ENCODE measurements at regions not wholly inside any gene's neighbourhood (a gene's known extent, or its start where the extent isn't known, plus 50 kb on each side); places are given as distances from the start of the nearest gene placed in this dataset.

- no peak overlapping the region for H3K4me3 Mint-ChIP-seq
- no peak overlapping the region for H3K27ac Mint-ChIP-seq (ENCODE audit: low read depth)
- ATAC-seq (replicated peaks; ENCODE audit: extremely low read depth, poor library complexity, severe bottlenecking) (no peak), DNase-seq (ENCODE audit: low spot score in 2 of 2) (no peak)
- peaks cover 33% of the 10 kb centered on the region for H3K27me3 Mint-ChIP-seq
- H3K9me3 Mint-ChIP-seq, result peaks cover 14% of the 10 kb centered on the region
- H3K4me1 Mint-ChIP-seq, result no peaks in the 10 kb centered on the region
- no peaks in the 10 kb centered on the region for H3K36me3 Mint-ChIP-seq (ENCODE audit: insufficient read depth)
Measured at GRCh38 chr16:87076950-87077749, 240.0 kb downstream of the C16orf95 start.

DNA sequence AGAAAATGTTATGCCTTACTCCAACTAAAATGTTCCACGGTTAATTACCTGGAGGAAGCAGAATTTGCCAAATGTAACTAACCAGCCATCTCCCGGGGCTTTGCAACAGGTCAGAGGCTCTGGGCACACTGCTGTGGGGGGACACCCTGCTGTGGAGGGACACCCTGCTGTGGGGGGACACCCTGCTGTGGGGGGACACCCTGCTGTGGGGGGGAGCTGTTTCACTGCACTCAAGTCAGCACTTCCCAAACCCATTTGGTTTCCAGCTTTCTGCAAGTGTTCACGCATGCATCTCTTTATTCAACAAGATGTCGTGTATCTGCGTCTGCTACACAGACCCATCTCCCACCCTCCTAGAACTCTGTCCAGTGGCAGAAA lies 239.5 kb downstream of the C16orf95 start:
- Mint-ChIP-seq H3K27ac (ENCODE audit: low read depth) (no peak overlapping the region), H3K27me3 (peaks cover 34% of the 10 kb centered on the region), H3K36me3 (ENCODE audit: insufficient read depth) (no peaks in the 10 kb centered on the region), H3K4me1 (no peaks in the 10 kb centered on the region), H3K4me3 (no peak overlapping the region), H3K9me3 (peaks cover 17% of the 10 kb centered on the region)
- DNase-seq (ENCODE audit: low spot score in 2 of 2), result no peak
- ATAC-seq (replicated peaks; ENCODE audit: extremely low read depth, poor library complexity, severe bottlenecking), result no peak

GRCh38 chr16:87080571-87081167 lies 236.5 kb downstream of the C16orf95 start:
- Mint-ChIP-seq H3K4me1 (no peaks in the 10 kb centered on the region), H3K27me3 (peaks cover 30% of the 10 kb centered on the region), H3K36me3 (ENCODE audit: insufficient read depth) (no peaks in the 10 kb centered on the region), H3K27ac (ENCODE audit: low read depth) (no peak overlapping the region), H3K4me3 (no peak overlapping the region), H3K9me3 (peaks cover 22% of the 10 kb centered on the region)
- DNase-seq (ENCODE audit: low spot score in 2 of 2) (no peak), ATAC-seq (replicated peaks; ENCODE audit: extremely low read depth, poor library complexity, severe bottlenecking) (no peak)

DNA sequence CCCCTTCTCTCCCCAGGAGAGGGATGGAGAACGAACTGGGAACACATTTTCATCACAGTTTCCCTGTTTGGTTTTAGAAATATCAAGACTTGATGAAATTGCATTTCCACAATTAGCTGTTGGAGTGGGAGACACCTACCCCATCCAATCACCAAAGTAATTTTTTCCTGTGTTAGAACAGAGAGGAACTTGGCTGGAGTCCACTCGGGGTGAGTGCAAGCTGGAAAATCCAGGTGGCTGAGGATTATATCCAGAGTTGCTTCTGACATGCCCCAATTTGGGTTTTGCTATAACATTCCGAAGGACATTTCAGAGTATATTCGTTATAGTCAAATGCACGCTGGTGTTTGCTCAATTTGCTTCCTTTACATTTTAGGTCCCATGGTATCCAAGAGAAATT lies 231.8 kb downstream of the C16orf95 start:
- Mint-ChIP-seq H3K9me3 (peaks cover 15% of the 10 kb centered on the region), H3K4me3 (no peak overlapping the region), H3K36me3 (ENCODE audit: insufficient read depth) (no peaks in the 10 kb centered on the region), H3K27me3 (peaks cover 12% of the 10 kb centered on the region), H3K4me1 (no peaks in the 10 kb centered on the region), H3K27ac (ENCODE audit: low read depth) (no peak overlapping the region)
- ATAC-seq (replicated peaks; ENCODE audit: extremely low read depth, poor library complexity, severe bottlenecking) (no peak), DNase-seq (ENCODE audit: low spot score in 2 of 2) (no peak)

DNA sequence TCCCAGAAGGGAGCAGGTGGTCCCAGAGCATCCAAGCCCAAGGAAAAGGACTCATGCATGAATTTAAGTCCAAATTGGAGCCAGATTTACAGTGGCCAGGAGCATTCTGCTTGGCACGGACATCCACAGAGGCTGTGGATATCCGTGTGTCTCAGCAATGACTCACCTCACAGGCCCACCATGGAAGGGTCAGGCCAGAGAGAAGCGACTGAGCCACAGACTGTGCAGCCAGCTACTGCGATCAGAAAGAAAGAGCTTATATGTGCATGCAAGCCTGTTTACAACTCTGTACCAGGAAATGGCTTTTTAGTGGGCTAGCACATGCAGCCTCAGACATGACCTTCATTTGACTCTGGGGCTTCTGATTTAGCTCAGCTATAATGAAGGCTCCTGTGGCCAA lies 231.0 kb downstream of the C16orf95 start:
- no peak overlapping the region for H3K27ac Mint-ChIP-seq (ENCODE audit: low read depth)
- no peaks in the 10 kb centered on the region for H3K36me3 Mint-ChIP-seq (ENCODE audit: insufficient read depth)
- H3K9me3 Mint-ChIP-seq, result peaks cover 10% of the 10 kb centered on the region
- DNase-seq (ENCODE audit: low spot score in 2 of 2) (no peak), ATAC-seq (replicated peaks; ENCODE audit: extremely low read depth, poor library complexity, severe bottlenecking) (no peak)
- peaks cover 12% of the 10 kb centered on the region for H3K27me3 Mint-ChIP-seq
- no peak overlapping the region for H3K4me3 Mint-ChIP-seq
- no peaks in the 10 kb centered on the region for H3K4me1 Mint-ChIP-seq

DNA sequence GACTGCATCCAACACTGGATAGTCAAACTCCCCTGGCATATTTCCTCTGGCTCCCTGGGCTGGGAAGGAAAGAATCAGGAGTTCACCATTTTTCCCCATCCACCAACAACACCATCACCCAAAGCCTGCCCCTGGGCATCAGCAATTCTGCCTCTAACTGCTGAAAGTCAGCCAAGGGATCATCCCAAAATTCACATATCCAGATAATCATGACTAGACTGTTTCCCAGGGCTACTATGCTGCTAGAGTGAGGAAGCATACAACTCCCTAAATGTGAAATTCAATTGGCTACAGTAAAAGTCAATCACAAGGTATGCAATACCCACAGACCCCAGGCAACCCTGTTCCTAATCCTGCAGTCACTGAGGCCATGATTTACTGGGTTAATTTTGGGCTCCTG lies 230.6 kb downstream of the C16orf95 start:
- ATAC-seq (replicated peaks; ENCODE audit: extremely low read depth, poor library complexity, severe bottlenecking) (no peak), DNase-seq (ENCODE audit: low spot score in 2 of 2) (no peak)

GRCh38 chr16:87092958-87093357 lies 224.2 kb downstream of the C16orf95 start:
- no peaks in the 10 kb centered on the region for H3K4me1 Mint-ChIP-seq
- H3K9me3 Mint-ChIP-seq, result no peaks in the 10 kb centered on the region
- no peak for DNase-seq (ENCODE audit: low spot score in 2 of 2)
- no peak overlapping the region for H3K27ac Mint-ChIP-seq (ENCODE audit: low read depth)
- no peak for ATAC-seq (replicated peaks; ENCODE audit: extremely low read depth, poor library complexity, severe bottlenecking)
- H3K4me3 Mint-ChIP-seq, result no peak overlapping the region
- no peaks in the 10 kb centered on the region for H3K36me3 Mint-ChIP-seq (ENCODE audit: insufficient read depth)
- peaks cover 12% of the 10 kb centered on the region for H3K27me3 Mint-ChIP-seq

More for the DNA sequence above, 230.6 kb downstream of the C16orf95 start:
- Mint-ChIP-seq H3K27me3 (peaks cover 12% of the 10 kb centered on the region), H3K9me3 (peaks cover 8% of the 10 kb centered on the region), H3K4me1 (no peaks in the 10 kb centered on the region), H3K36me3 (ENCODE audit: insufficient read depth) (no peaks in the 10 kb centered on the region), H3K27ac (ENCODE audit: low read depth) (no peak overlapping the region), H3K4me3 (no peak overlapping the region)

- Mint-ChIP-seq H3K36me3 (ENCODE audit: insufficient read depth) (no peaks in the 10 kb centered on the region), H3K9me3 (no peaks in the 10 kb centered on the region), H3K4me1 (no peaks in the 10 kb centered on the region), H3K4me3 (no peak overlapping the region), H3K27ac (ENCODE audit: low read depth) (no peak overlapping the region), H3K27me3 (peaks cover 21% of the 10 kb centered on the region)
- DNase-seq (ENCODE audit: low spot score in 2 of 2), result no peak
- ATAC-seq (replicated peaks; ENCODE audit: extremely low read depth, poor library complexity, severe bottlenecking), result no peak
Measured at GRCh38 chr16:87093804-87094555, 223.2 kb downstream of the C16orf95 start.

DNA sequence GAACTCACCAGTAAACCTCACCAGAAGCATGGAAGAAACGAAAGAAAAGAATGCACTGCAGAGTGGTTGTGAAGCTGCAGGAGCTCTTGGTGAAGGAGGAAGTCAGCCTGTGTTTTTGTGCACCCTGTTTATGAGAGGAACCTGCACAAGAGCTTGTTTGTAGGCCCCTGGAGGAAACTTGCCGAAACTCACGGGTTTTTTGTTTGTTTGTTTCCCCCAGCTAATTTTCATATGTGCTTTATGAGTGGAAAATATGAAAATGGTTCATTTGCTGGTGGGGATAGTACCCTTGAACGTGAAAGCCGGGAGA lies 222.7 kb downstream of the C16orf95 start:
- Mint-ChIP-seq H3K27ac (ENCODE audit: low read depth) (no peak overlapping the region), H3K27me3 (peaks cover 22% of the 10 kb centered on the region), H3K9me3 (no peaks in the 10 kb centered on the region), H3K36me3 (ENCODE audit: insufficient read depth) (no peaks in the 10 kb centered on the region), H3K4me1 (no peaks in the 10 kb centered on the region), H3K4me3 (no peak overlapping the region)
- no peak for DNase-seq (ENCODE audit: low spot score in 2 of 2)
- ATAC-seq (replicated peaks; ENCODE audit: extremely low read depth, poor library complexity, severe bottlenecking), result no peak

DNA sequence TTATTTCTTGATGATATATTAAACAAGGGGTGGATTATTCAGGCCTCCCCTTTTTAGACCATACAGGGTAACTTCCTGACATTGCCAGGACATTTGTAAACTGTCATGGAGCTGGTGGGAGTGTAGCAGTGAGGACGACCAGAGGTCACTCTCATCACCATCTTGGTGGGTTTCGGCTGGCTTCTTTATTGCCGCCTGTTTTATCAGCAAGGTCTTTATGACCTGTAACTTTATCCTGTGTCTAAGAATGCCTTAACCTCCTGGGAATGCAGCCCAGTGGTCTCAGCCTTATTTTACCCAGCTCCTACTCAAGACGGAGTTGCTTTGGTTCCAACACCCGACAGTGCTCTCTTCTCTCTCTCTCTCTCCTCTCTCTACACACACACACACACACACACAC lies 221.9 kb downstream of the C16orf95 start:
- peaks cover 30% of the 10 kb centered on the region for H3K27me3 Mint-ChIP-seq
- DNase-seq (ENCODE audit: low spot score in 2 of 2) (no peak), ATAC-seq (replicated peaks; ENCODE audit: extremely low read depth, poor library complexity, severe bottlenecking) (no peak)
- H3K27ac Mint-ChIP-seq (ENCODE audit: low read depth), result no peak overlapping the region
- H3K4me1 Mint-ChIP-seq, result no peaks in the 10 kb centered on the region
- no peaks in the 10 kb centered on the region for H3K9me3 Mint-ChIP-seq
- H3K4me3 Mint-ChIP-seq, result no peak overlapping the region
- no peaks in the 10 kb centered on the region for H3K36me3 Mint-ChIP-seq (ENCODE audit: insufficient read depth)

DNA sequence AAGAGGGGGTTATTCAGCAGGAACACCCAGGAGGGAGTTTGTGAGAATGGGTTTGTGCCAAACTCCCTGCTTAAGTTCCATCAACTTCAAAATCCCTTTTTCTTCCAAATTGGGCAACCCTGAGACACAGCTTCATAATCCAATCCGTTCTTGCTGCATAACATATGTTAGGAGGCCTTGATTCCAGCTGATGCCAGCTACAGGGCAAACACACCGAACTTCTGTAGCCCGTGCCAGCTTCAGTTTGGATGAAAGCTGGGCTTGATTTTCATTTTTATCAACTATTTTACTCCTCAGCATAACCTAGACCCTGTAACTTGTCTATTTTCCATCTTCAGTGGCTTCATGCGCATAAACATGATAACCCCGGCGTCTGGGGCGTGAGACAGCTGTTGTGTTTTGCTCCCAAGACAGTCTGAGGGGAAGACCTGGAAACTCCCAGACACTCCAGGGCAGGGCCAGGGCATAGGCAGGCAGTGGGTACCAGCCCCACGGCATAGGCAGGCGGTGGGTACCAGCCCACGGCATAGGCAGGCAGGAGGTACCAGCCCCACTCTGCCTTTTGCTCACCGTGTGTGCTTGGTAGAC lies 220.4 kb downstream of the C16orf95 start:
- peaks cover 31% of the 10 kb centered on the region for H3K27me3 Mint-ChIP-seq
- no peaks in the 10 kb centered on the region for H3K9me3 Mint-ChIP-seq
- H3K4me3 Mint-ChIP-seq, result no peak overlapping the region
- H3K4me1 Mint-ChIP-seq, result no peaks in the 10 kb centered on the region
- no peaks in the 10 kb centered on the region for H3K36me3 Mint-ChIP-seq (ENCODE audit: insufficient read depth)
- H3K27ac Mint-ChIP-seq (ENCODE audit: low read depth), result no peak overlapping the region
- ATAC-seq (replicated peaks; ENCODE audit: extremely low read depth, poor library complexity, severe bottlenecking) (no peak), DNase-seq (ENCODE audit: low spot score in 2 of 2) (no peak)

DNA sequence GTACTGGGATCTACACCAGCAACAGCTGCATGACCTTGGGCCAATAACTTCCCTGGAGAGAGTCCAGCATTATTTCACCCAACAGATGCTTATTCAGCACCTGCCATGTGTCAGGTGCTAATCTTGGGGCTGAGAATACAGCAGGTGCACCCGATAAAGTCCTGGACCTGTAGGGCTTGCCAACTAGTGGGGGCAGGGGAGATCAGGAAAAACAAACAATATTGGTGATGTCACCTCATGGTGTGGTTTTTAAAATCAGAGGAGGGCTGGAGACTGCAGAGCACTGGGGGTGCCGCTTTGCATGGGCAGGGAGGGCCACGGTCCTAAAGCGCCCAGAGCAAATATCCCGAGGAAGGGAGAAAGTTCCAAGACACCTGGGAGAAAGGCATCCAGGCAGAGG lies 218.8 kb downstream of the C16orf95 start:
- no peak overlapping the region for H3K27ac Mint-ChIP-seq (ENCODE audit: low read depth)
- no peaks in the 10 kb centered on the region for H3K4me1 Mint-ChIP-seq
- ATAC-seq (replicated peaks; ENCODE audit: extremely low read depth, poor library complexity, severe bottlenecking) (no peak), DNase-seq (ENCODE audit: low spot score in 2 of 2) (no peak)
- H3K36me3 Mint-ChIP-seq (ENCODE audit: insufficient read depth), result no peaks in the 10 kb centered on the region
- H3K9me3 Mint-ChIP-seq, result no peaks in the 10 kb centered on the region
- H3K27me3 Mint-ChIP-seq, result peaks cover 31% of the 10 kb centered on the region
- H3K4me3 Mint-ChIP-seq, result no peak overlapping the region
